Nephron progenitor cell (in vitro differentiated cells): ENCODE measurements at regions not wholly inside any gene's neighbourhood (a gene's known extent, or its start where the extent isn't known, plus 50 kb on each side); places are given as distances from the start of the nearest gene placed in this dataset.

Experiments used
- DNase-seq: peaks from one replicate; pipeline ENCODE4 v3.0.0; 2021
- H3K27ac Mint-ChIP-seq: 2 replicates; pipeline ENCODE4 v1.8.0; 2021; ENCODE audit warnings: mild to moderate bottlenecking, moderate library complexity, mixed read lengths
- H3K27me3 Mint-ChIP-seq: 2 replicates; pipeline ENCODE4 v1.8.0; 2021; ENCODE audit warnings: mild to moderate bottlenecking, low read depth, mixed read lengths; ENCODE audit not compliant: poor library complexity
- H3K36me3 Mint-ChIP-seq: 2 replicates; pipeline ENCODE4 v1.8.0; 2021; ENCODE audit warnings: low read depth, mixed read lengths
- H3K4me1 Mint-ChIP-seq: 2 replicates; pipeline ENCODE4 v1.8.0; 2021; ENCODE audit warnings: mixed read lengths
- H3K4me3 Mint-ChIP-seq: 2 replicates; pipeline ENCODE4 v1.8.0; 2021; ENCODE audit warnings: mild to moderate bottlenecking, moderate library complexity, mixed read lengths
- H3K9me3 Mint-ChIP-seq: 2 replicates; pipeline ENCODE4 v1.8.0; 2021; ENCODE audit warnings: mild to moderate bottlenecking, moderate library complexity, mixed read lengths
- CTCF ChIP-seq: fragments of 200-600 bp; sonication (generic); IDR thresholded peaks from 2 replicates; pipeline ENCODE4 v1.5.0; 2021; ENCODE audit warnings: antibody characterized with exemption

GRCh38 chr9:81079055-81079454, 610.3 kb downstream of the TLE1 start:
- no peak overlapping the region for H3K4me3 Mint-ChIP-seq
- H3K36me3 Mint-ChIP-seq: no peaks in the 10 kb centered on the region
- H3K27ac Mint-ChIP-seq: no peak overlapping the region

GRCh38 chr9:81078555-81078954, 610.8 kb downstream of the TLE1 start:
- Mint-ChIP-seq H3K4me3 (no peak overlapping the region), H3K4me1 (peaks cover 26% of the 10 kb centered on the region), H3K27me3 (no peaks in the 10 kb centered on the region), H3K9me3 (no peaks in the 10 kb centered on the region), H3K27ac (no peak overlapping the region), H3K36me3 (no peaks in the 10 kb centered on the region)
- DNase-seq: no peak
- TF ChIP-seq CTCF: no peak

More at GRCh38 chr9:81079055-81079454, 610.3 kb downstream of the TLE1 start:
- TF ChIP-seq CTCF: no peak
- DNase-seq: no peak
- Mint-ChIP-seq H3K27me3 (no peaks in the 10 kb centered on the region), H3K4me1 (peaks cover 21% of the 10 kb centered on the region), H3K9me3 (no peaks in the 10 kb centered on the region)

DNA sequence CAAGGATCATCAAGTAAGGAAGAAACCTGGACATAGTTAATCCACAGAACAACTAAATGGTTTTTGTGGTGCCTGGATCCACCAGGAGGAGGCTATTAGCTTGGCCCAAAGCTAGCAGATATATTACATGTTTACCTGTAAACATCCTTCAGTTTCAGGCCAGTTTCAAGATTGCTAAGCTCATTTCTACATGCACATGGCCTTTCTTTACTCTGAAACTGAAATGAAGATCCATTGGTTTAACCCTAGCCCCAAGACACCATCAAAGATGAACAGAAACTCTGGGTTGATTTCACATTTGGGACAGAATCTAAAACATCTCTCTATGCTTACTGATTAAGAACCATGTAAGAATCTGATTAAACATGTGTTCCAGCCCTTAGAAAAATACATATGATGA, 611.8 kb downstream of the TLE1 start:
- DNase-seq: no peak
- Mint-ChIP-seq H3K36me3 (no peaks in the 10 kb centered on the region), H3K27ac (no peak overlapping the region), H3K27me3 (no peaks in the 10 kb centered on the region), H3K4me3 (no peak overlapping the region), H3K9me3 (no peaks in the 10 kb centered on the region), H3K4me1 (peaks cover 19% of the 10 kb centered on the region)
- no peak for TF ChIP-seq CTCF

- Mint-ChIP-seq H3K4me1 (peaks cover 19% of the 10 kb centered on the region), H3K27me3 (no peaks in the 10 kb centered on the region), H3K9me3 (no peaks in the 10 kb centered on the region), H3K4me3 (no peak overlapping the region), H3K27ac (peak overlapping the region; percentile 33), H3K36me3 (no peaks in the 10 kb centered on the region)
- no peak for TF ChIP-seq CTCF
- DNase-seq: no peak
Observed at GRCh38 chr9:81076131-81076530, 613.2 kb downstream of the TLE1 start.

- no peaks in the 10 kb centered on the region for H3K36me3 Mint-ChIP-seq
Observed at GRCh38 chr9:81074221-81074620, 615.1 kb downstream of the TLE1 start.

More at GRCh38 chr9:81074221-81074620, 615.1 kb downstream of the TLE1 start:
- Mint-ChIP-seq H3K9me3 (no peaks in the 10 kb centered on the region), H3K4me1 (peaks cover 19% of the 10 kb centered on the region), H3K4me3 (no peak overlapping the region), H3K27me3 (no peaks in the 10 kb centered on the region), H3K27ac (no peak overlapping the region)
- DNase-seq: no peak
- TF ChIP-seq CTCF: no peak
